ENCODE measurements at regions not wholly inside any gene's neighbourhood (a gene's known extent, or its start where the extent isn't known, plus 50 kb on each side); places are given as distances from the start of the nearest gene placed in this dataset.

GRCh38 chr4:134337574-134337973 lies 136.0 kb upstream of the PABPC4L start:
- H3K36me3 Mint-ChIP-seq (ENCODE audit: low read depth, unreplicated experiment): peaks cover 4% of the 10 kb centered on the region
- no peaks in the 10 kb centered on the region for H3K9me3 Mint-ChIP-seq (ENCODE audit: unreplicated experiment)
- no peak overlapping the region for H3K27ac Mint-ChIP-seq (ENCODE audit: unreplicated experiment)
- H3K4me3 Mint-ChIP-seq (ENCODE audit: unreplicated experiment): no peak overlapping the region
- no peak for DNase-seq (ENCODE audit: low spot score)
- no peaks in the 10 kb centered on the region for H3K4me1 Mint-ChIP-seq (ENCODE audit: unreplicated experiment)
- H3K27me3 Mint-ChIP-seq (ENCODE audit: unreplicated experiment): peaks cover 3% of the 10 kb centered on the region
- TF ChIP-seq, protein P1, sequence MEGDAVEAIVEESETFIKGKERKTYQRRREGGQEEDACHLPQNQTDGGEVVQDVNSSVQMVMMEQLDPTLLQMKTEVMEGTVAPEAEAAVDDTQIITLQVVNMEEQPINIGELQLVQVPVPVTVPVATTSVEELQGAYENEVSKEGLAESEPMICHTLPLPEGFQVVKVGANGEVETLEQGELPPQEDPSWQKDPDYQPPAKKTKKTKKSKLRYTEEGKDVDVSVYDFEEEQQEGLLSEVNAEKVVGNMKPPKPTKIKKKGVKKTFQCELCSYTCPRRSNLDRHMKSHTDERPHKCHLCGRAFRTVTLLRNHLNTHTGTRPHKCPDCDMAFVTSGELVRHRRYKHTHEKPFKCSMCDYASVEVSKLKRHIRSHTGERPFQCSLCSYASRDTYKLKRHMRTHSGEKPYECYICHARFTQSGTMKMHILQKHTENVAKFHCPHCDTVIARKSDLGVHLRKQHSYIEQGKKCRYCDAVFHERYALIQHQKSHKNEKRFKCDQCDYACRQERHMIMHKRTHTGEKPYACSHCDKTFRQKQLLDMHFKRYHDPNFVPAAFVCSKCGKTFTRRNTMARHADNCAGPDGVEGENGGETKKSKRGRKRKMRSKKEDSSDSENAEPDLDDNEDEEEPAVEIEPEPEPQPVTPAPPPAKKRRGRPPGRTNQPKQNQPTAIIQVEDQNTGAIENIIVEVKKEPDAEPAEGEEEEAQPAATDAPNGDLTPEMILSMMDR (IDR thresholded peaks at IDR 0.05; ENCODE audit: unreplicated experiment): no peak

- TF ChIP-seq, protein P1 (IDR thresholded peaks at IDR 0.05; ENCODE audit: unreplicated experiment): no peak
- Mint-ChIP-seq H3K36me3 (ENCODE audit: low read depth, unreplicated experiment) (no peaks in the 10 kb centered on the region), H3K27me3 (ENCODE audit: unreplicated experiment) (peaks cover 2% of the 10 kb centered on the region), H3K4me1 (ENCODE audit: unreplicated experiment) (no peaks in the 10 kb centered on the region), H3K27ac (ENCODE audit: unreplicated experiment) (no peak overlapping the region), H3K4me3 (ENCODE audit: unreplicated experiment) (no peak overlapping the region), H3K9me3 (ENCODE audit: unreplicated experiment) (no peaks in the 10 kb centered on the region)
- DNase-seq (ENCODE audit: low spot score): no peak
These were observed 127.2 kb upstream of the PABPC4L start for GRCh38 chr4:134328741-134329140.

GRCh38 chr4:134327274-134328122 lies 125.9 kb upstream of the PABPC4L start:
- no peak for DNase-seq (ENCODE audit: low spot score)
- TF ChIP-seq, protein P1 (IDR thresholded peaks at IDR 0.05; ENCODE audit: unreplicated experiment): no peak
- no peak overlapping the region for H3K4me3 Mint-ChIP-seq (ENCODE audit: unreplicated experiment)
- H3K27ac Mint-ChIP-seq (ENCODE audit: unreplicated experiment): no peak overlapping the region
- no peaks in the 10 kb centered on the region for H3K9me3 Mint-ChIP-seq (ENCODE audit: unreplicated experiment)
- H3K36me3 Mint-ChIP-seq (ENCODE audit: low read depth, unreplicated experiment): no peaks in the 10 kb centered on the region
- no peaks in the 10 kb centered on the region for H3K4me1 Mint-ChIP-seq (ENCODE audit: unreplicated experiment)
- peaks cover 2% of the 10 kb centered on the region for H3K27me3 Mint-ChIP-seq (ENCODE audit: unreplicated experiment)

- DNase-seq (ENCODE audit: low spot score): no peak
- no peak overlapping the region for H3K4me3 Mint-ChIP-seq (ENCODE audit: unreplicated experiment)
- no peaks in the 10 kb centered on the region for H3K36me3 Mint-ChIP-seq (ENCODE audit: low read depth, unreplicated experiment)
- no peaks in the 10 kb centered on the region for H3K9me3 Mint-ChIP-seq (ENCODE audit: unreplicated experiment)
- H3K27ac Mint-ChIP-seq (ENCODE audit: unreplicated experiment): no peak overlapping the region
- peaks cover 2% of the 10 kb centered on the region for H3K27me3 Mint-ChIP-seq (ENCODE audit: unreplicated experiment)
- TF ChIP-seq, protein P1 (IDR thresholded peaks at IDR 0.05; ENCODE audit: unreplicated experiment): no peak
- H3K4me1 Mint-ChIP-seq (ENCODE audit: unreplicated experiment): no peaks in the 10 kb centered on the region
These were observed 125.3 kb upstream of the PABPC4L start for GRCh38 chr4:134326866-134327265.

- Mint-ChIP-seq H3K4me1 (ENCODE audit: unreplicated experiment) (no peaks in the 10 kb centered on the region), H3K4me3 (ENCODE audit: unreplicated experiment) (no peak overlapping the region), H3K27me3 (ENCODE audit: unreplicated experiment) (peaks cover 4% of the 10 kb centered on the region), H3K36me3 (ENCODE audit: low read depth, unreplicated experiment) (no peaks in the 10 kb centered on the region), H3K9me3 (ENCODE audit: unreplicated experiment) (no peaks in the 10 kb centered on the region), H3K27ac (ENCODE audit: unreplicated experiment) (no peak overlapping the region)
- DNase-seq (ENCODE audit: low spot score): no peak
- TF ChIP-seq, protein P1 (IDR thresholded peaks at IDR 0.05; ENCODE audit: unreplicated experiment): no peak
These were observed 122.6 kb upstream of the PABPC4L start for GRCh38 chr4:134324179-134324578.

All from endothelial cell (in vitro differentiated cells).